Sigmoid colon (tissue), 4 donors: ENCODE measurements at regions not wholly inside any gene's neighbourhood (a gene's known extent, or its start where the extent isn't known, plus 50 kb on each side); places are given as distances from the start of the nearest gene placed in this dataset.

ENCODE experiments used
- EP300 ChIP-seq, 4 donors: sonication (generic); formaldehyde crosslinking; IDR thresholded peaks; one replicate each; pipeline ENCODE4 v1.6.1; 2017; ENCODE audit warnings: antibody characterized with exemption in 4 of 4
- POLR2A ChIP-seq, 2 donors: fragments of 450-650 bp; IDR thresholded peaks; one replicate each; pipeline ENCODE4 v1.6.1; 2016; ENCODE audit warnings: antibody characterized with exemption in 2 of 2, mild to moderate bottlenecking in 2 of 2, moderate library complexity in 2 of 2
- TF ChIP-seq, protein P1 (sequence below), 4 experiments: fragments of 450-650 bp in 3 of 4; fragments of 200-600 bp in 1 of 4; IDR thresholded peaks; one replicate each; pipeline ENCODE4 v1.5.1; 2016 to 2019; ENCODE audit warnings: antibody characterized with exemption in 4 of 4, mild to moderate bottlenecking in 3 of 4, moderate library complexity in 2 of 4

DNA sequence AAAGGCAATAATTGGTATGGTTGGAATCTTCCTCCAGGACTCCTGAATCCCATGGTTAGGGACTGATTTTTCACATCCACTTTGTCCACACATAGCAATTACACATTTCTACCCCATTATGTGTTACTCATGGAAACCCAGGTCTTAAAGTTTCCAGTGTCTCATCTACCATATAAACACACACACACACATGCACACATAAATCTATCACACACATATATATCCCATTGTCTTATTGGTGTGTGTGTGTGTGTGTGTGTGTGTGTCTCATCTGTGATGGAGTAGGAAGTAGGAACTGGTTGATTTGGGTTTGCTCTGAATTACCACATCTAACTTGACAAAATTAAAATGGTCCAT, 525.4 kb downstream of the FUT8 start:
- TF ChIP-seq, protein P1, sequence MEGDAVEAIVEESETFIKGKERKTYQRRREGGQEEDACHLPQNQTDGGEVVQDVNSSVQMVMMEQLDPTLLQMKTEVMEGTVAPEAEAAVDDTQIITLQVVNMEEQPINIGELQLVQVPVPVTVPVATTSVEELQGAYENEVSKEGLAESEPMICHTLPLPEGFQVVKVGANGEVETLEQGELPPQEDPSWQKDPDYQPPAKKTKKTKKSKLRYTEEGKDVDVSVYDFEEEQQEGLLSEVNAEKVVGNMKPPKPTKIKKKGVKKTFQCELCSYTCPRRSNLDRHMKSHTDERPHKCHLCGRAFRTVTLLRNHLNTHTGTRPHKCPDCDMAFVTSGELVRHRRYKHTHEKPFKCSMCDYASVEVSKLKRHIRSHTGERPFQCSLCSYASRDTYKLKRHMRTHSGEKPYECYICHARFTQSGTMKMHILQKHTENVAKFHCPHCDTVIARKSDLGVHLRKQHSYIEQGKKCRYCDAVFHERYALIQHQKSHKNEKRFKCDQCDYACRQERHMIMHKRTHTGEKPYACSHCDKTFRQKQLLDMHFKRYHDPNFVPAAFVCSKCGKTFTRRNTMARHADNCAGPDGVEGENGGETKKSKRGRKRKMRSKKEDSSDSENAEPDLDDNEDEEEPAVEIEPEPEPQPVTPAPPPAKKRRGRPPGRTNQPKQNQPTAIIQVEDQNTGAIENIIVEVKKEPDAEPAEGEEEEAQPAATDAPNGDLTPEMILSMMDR (IDR thresholded peaks at IDR 0.05): no peak
- TF ChIP-seq POLR2A (IDR thresholded peaks at IDR 0.05): no peak
- no peak for TF ChIP-seq EP300 (IDR thresholded peaks at IDR 0.05)
